ENCODE measurements at regions not wholly inside any gene's neighbourhood (a gene's known extent, or its start where the extent isn't known, plus 50 kb on each side); places are given as distances from the start of the nearest gene placed in this dataset.
A peak's percentile ranks its signal among the peaks of the same experiment; 100 is the strongest.

DNA sequence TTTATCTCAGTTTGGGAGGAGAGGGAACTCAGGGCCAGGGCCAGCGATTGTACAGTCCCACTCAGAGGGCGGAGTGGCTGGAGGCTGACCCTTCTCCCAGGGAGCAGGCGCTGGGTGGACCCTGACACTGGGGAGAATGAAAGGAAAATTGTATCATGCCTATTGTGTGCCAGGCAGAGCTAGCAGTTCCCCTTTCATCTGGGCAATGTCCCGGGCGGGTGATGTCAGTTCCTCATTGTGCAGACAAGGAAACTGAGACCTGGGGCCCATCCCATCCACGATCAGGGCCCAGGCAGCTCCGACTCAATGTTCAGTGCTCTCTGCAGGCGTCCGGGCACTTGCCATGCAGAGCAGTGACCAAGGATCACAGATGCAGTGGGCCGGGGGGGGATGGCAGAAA is 101.9 kb upstream of the RTL1 start:
- Histone ChIP-seq H3K36me3 (no peaks in the 10 kb centered on the region), H3K4me1 (ENCODE audit: control insufficient read depth in 1 of 2, insufficient read depth in 1 of 2, low read depth in 1 of 2, low read length in 1 of 2) (peaks cover 20 to 26% of the 10 kb centered on the region in 2 experiments), H3K4me3 (ENCODE audit: low read depth in 1 of 2, low read length in 1 of 2) (peak overlapping the region in 1 of 2 experiments; percentile 16), H3K27ac (peak overlapping the region; percentile 2), H3K9me3 (no peaks in the 10 kb centered on the region), H3K27me3 (peaks cover 33% of the 10 kb centered on the region)
- TF ChIP-seq, protein P1, sequence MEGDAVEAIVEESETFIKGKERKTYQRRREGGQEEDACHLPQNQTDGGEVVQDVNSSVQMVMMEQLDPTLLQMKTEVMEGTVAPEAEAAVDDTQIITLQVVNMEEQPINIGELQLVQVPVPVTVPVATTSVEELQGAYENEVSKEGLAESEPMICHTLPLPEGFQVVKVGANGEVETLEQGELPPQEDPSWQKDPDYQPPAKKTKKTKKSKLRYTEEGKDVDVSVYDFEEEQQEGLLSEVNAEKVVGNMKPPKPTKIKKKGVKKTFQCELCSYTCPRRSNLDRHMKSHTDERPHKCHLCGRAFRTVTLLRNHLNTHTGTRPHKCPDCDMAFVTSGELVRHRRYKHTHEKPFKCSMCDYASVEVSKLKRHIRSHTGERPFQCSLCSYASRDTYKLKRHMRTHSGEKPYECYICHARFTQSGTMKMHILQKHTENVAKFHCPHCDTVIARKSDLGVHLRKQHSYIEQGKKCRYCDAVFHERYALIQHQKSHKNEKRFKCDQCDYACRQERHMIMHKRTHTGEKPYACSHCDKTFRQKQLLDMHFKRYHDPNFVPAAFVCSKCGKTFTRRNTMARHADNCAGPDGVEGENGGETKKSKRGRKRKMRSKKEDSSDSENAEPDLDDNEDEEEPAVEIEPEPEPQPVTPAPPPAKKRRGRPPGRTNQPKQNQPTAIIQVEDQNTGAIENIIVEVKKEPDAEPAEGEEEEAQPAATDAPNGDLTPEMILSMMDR (IDR thresholded peaks at IDR 0.05), result no peak

DNA sequence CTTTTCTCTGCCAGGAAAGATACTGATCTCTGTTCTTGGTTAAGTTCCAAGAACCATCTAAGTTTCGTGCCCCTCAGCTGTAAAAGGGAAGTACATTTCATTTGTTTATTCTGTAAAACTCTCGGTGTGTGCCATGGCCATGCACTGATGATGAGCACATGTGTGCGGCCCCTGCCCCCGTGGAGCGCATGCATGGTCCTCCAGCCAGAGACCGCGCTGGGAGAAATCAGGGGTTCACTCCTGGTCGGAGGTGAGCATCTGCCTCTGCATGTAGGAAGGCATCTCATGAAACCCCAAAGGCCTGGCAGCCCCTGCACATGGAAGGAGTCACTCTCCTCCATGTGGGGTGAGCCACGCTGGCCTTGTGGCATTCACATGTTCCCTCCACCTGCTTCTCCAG is 102.5 kb upstream of the RTL1 start:
- Histone ChIP-seq H3K4me1 (ENCODE audit: control insufficient read depth in 1 of 2, insufficient read depth in 1 of 2, low read depth in 1 of 2, low read length in 1 of 2) (peaks cover 20 to 26% of the 10 kb centered on the region in 2 experiments), H3K36me3 (no peaks in the 10 kb centered on the region), H3K4me3 (ENCODE audit: low read depth in 1 of 2, low read length in 1 of 2) (no peak overlapping the region), H3K27me3 (peaks cover 29% of the 10 kb centered on the region), H3K9me3 (no peaks in the 10 kb centered on the region), H3K27ac (peak overlapping the region; percentile 2)
- TF ChIP-seq, protein P1 (IDR thresholded peaks at IDR 0.05), result no peak

DNA sequence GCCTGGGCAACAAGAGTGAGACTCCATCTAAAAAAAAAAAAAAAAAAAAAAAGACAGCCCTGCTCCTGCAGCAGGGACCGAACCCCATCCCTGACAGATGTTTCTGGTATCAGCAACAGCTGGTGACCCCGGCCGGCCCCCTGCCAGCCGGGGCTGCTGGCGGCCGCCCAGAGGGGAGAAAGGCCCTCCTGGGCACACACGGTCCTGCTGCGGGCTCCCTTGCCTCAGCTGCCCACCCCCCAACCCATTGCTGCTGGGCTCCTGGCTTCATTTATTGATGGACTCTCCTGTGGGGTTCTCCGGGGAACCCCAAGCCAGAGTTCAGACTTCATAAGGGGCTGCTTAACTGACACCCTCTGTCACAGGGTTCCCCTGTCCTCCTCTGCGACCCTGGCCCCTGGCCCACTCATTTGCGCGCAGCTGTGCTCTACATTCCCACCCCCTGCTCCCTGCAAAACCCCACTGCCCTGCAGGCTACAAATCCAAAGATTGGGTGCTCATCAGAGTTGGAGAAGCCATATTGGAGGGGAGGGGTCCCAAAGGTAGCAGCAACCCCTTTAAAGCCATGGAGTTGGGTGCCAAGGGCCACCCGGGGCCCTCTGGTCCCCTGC is 103.6 kb upstream of the RTL1 start:
- Histone ChIP-seq H3K27me3 (peaks cover 20% of the 10 kb centered on the region), H3K36me3 (no peaks in the 10 kb centered on the region), H3K27ac (no peak overlapping the region), H3K9me3 (no peaks in the 10 kb centered on the region), H3K4me1 (ENCODE audit: control insufficient read depth in 1 of 2, insufficient read depth in 1 of 2, low read depth in 1 of 2, low read length in 1 of 2) (peaks cover 20 to 26% of the 10 kb centered on the region in 2 experiments), H3K4me3 (ENCODE audit: low read depth in 1 of 2, low read length in 1 of 2) (no peak overlapping the region)
- TF ChIP-seq, protein P1 (IDR thresholded peaks at IDR 0.05), result no peak

DNA sequence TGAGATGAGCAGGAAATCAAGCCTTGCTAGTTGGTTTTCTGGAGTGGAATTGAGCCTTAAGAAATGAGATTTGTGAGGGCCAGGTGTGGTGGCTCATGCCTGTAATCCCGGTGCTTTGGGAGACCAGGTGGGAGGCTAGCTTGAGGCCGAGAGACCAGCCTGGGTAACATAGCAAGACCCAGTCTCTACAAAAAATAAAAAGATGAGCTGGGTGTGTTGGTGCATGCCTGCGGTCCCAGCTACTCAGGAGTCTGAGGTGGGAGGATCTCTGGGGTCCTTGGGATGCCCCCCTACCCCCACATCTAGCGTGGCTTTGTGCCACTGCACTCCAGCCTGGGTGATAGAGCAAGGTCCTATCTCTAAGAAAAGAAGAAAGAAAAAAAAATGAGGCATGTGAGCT is 104.2 kb upstream of the RTL1 start:
- Histone ChIP-seq H3K4me3 (ENCODE audit: low read depth in 1 of 2, low read length in 1 of 2) (no peak overlapping the region), H3K9me3 (no peaks in the 10 kb centered on the region), H3K27ac (no peak overlapping the region), H3K27me3 (peaks cover 20% of the 10 kb centered on the region), H3K4me1 (ENCODE audit: control insufficient read depth in 1 of 2, insufficient read depth in 1 of 2, low read depth in 1 of 2, low read length in 1 of 2) (peaks cover 20 to 26% of the 10 kb centered on the region in 2 experiments), H3K36me3 (no peaks in the 10 kb centered on the region)
- TF ChIP-seq, protein P1 (IDR thresholded peaks at IDR 0.05), result no peak

DNA sequence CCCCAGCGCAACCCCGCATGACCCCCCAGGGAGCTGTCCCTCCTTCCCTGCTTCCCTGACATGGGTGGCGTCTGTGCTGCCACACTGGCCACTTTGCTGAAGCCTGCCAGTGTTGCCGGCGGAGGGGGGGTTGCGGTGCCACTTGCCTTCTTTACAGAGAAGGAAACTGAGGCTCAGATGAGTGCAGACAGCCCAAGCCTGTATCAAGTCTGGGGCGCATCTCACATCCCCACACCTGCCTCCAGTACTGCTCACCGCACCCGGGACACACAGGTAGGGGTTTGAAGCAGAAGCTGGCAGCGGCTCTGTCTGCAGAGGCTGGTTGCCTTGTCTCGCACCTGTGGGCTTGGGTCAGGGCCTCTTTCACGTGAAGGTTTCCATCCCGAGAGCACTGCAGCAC is 104.7 kb upstream of the RTL1 start:
- H3K4me1 ChIP-seq (ENCODE audit: control insufficient read depth in 1 of 2, insufficient read depth in 1 of 2, low read depth in 1 of 2, low read length in 1 of 2), result peaks cover 20 to 26% of the 10 kb centered on the region in 2 experiments
- H3K36me3 ChIP-seq, result no peaks in the 10 kb centered on the region
- H3K27ac ChIP-seq, result no peak overlapping the region
- no peak overlapping the region for H3K4me3 ChIP-seq (ENCODE audit: low read depth in 1 of 2, low read length in 1 of 2)
- no peaks in the 10 kb centered on the region for H3K9me3 ChIP-seq
- TF ChIP-seq, protein P1 (IDR thresholded peaks at IDR 0.05), result no peak
- H3K27me3 ChIP-seq, result peaks cover 20% of the 10 kb centered on the region
